ENCODE measurements at regions not wholly inside any gene's neighbourhood (a gene's known extent, or its start where the extent isn't known, plus 50 kb on each side); places are given as distances from the start of the nearest gene placed in this dataset.
"Not testable (repeated sequence)": the region's sequence is repeated elsewhere in the genome, so short reads cannot be mapped to it uniquely, and the experiment has no call there.

- TF ChIP-seq CTCF (IDR thresholded peaks at IDR 0.05), result no peak
- no peak for TF ChIP-seq POLR2A (IDR thresholded peaks at IDR 0.05)
- H3K4me1 ChIP-seq, result peaks cover 0 to 9% (median 0%) of the 10 kb centered on the region in 3 donors
- WGBS, 2 donors, result 94% methylated on average over 2 of the region's 2 CpGs
- H3K27ac ChIP-seq, result no peak overlapping the region
- intact Hi-C loops (cut with DNase I), result no loop called here
- H3K4me3 ChIP-seq, result no peak overlapping the region
- H3K27me3 ChIP-seq, result no peaks in the 10 kb centered on the region
- no peak for DNase-seq
- no peaks in the 10 kb centered on the region for H3K9me3 ChIP-seq
- no peaks in the 10 kb centered on the region for H3K36me3 ChIP-seq
Observed at GRCh38 chr2:150675807-150676206, 188.3 kb upstream of the RND3 start.

- intact Hi-C loops (cut with DNase I), result no loop called here
- no peak for DNase-seq
- Histone ChIP-seq H3K27ac (no peak overlapping the region), H3K4me1 (peaks cover 0 to 6% (median 0%) of the 10 kb centered on the region in 3 donors), H3K9me3 (no peaks in the 10 kb centered on the region), H3K36me3 (no peaks in the 10 kb centered on the region), H3K27me3 (no peaks in the 10 kb centered on the region), H3K4me3 (no peak overlapping the region)
- WGBS, 2 donors, result 78 to 79% methylated on average over 3 of the region's 3 CpGs
- no peak for TF ChIP-seq CTCF (IDR thresholded peaks at IDR 0.05)
- no peak for TF ChIP-seq POLR2A (IDR thresholded peaks at IDR 0.05)
Observed at GRCh38 chr2:150674283-150674682, 186.8 kb upstream of the RND3 start.

DNA sequence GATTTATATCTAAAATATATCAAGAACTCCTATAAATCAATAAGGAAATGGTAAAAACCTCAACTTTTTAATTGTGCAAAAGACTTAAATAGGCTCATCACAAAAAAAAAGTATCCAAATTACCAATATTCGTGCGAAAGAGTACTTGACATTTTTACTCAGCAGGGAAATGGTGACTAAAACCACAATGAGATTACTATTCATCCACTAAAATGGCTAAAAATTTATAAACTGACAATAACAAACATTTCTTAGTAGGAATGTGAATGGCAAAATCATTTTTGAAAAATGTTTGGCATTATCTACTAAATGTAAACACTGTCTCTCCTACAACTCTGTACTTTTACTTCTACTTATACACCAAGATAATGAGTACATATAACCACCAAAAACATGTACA lies 184.8 kb upstream of the RND3 start:
- no peak for DNase-seq
- no peaks in the 10 kb centered on the region for H3K36me3 ChIP-seq
- no peaks in the 10 kb centered on the region for H3K9me3 ChIP-seq
- H3K27ac ChIP-seq, result no peak overlapping the region
- H3K4me3 ChIP-seq, result no peak overlapping the region
- no peaks in the 10 kb centered on the region for H3K4me1 ChIP-seq
- no peaks in the 10 kb centered on the region for H3K27me3 ChIP-seq
- intact Hi-C loops (cut with DNase I), result no loop called here
- no peak for TF ChIP-seq POLR2A (IDR thresholded peaks at IDR 0.05)
- no peak for TF ChIP-seq CTCF (IDR thresholded peaks at IDR 0.05)
- 89 to 90% methylated on average over 2 of the region's 2 CpGs for WGBS, 2 donors

GRCh38 chr2:150669492-150669891 lies 182.0 kb upstream of the RND3 start:
- WGBS, 2 donors, result 86 to 91% methylated on average over 3 of the region's 3 CpGs
- Histone ChIP-seq H3K27me3 (no peaks in the 10 kb centered on the region), H3K36me3 (no peaks in the 10 kb centered on the region), H3K27ac (no peak overlapping the region), H3K4me1 (no peaks in the 10 kb centered on the region), H3K4me3 (no peak overlapping the region), H3K9me3 (no peaks in the 10 kb centered on the region)
- DNase-seq, result no peak
- intact Hi-C loops (cut with DNase I), result no loop called here
- no peak for TF ChIP-seq POLR2A (IDR thresholded peaks at IDR 0.05)
- TF ChIP-seq CTCF (IDR thresholded peaks at IDR 0.05), result no peak

GRCh38 chr2:150667039-150667438 lies 179.6 kb upstream of the RND3 start:
- H3K27me3 ChIP-seq; H3K4me1 ChIP-seq; H3K27ac ChIP-seq; H3K4me3 ChIP-seq; DNase-seq; intact Hi-C loops (cut with DNase I); H3K36me3 ChIP-seq; H3K9me3 ChIP-seq: not testable (repeated sequence)

DNA sequence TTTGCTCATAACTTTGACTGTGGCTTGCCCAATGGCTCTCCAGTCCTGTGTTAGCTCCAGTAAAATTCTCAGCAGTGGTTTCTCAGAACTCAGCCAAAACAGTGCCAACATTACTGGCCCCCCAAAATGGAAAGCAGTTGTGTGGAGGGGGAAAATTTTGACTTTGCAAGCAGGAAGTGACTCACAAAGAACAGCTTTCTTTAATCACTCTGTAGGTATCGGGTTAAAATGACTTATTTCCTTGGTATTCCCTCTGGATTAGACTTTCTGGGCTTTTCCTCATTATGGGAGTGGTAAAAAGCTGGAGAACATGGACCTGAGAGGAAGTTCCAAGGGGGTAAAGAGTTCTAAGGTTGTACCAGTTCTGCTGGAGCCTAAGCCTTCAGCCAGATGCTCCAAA lies 175.7 kb upstream of the RND3 start:
- H3K36me3 ChIP-seq, result no peaks in the 10 kb centered on the region
- 29 to 36% methylated on average over 1 of the region's 1 CpG for WGBS, 2 donors
- TF ChIP-seq POLR2A (IDR thresholded peaks at IDR 0.05), result no peak
- TF ChIP-seq CTCF (IDR thresholded peaks at IDR 0.05), result no peak
- no peaks in the 10 kb centered on the region for H3K4me1 ChIP-seq
- no peaks in the 10 kb centered on the region for H3K27me3 ChIP-seq
- no peak for DNase-seq
- H3K27ac ChIP-seq, result no peak overlapping the region
- H3K4me3 ChIP-seq, result no peak overlapping the region
- intact Hi-C loops (cut with DNase I), result no loop called here
- peaks cover 0 to 4% (median 0%) of the 10 kb centered on the region in 3 donors for H3K9me3 ChIP-seq

All from esophagus squamous epithelium (tissue), 5 donors.